WTC11 (cell line): ENCODE measurements at regions not wholly inside any gene's neighbourhood (a gene's known extent, or its start where the extent isn't known, plus 50 kb on each side); places are given as distances from the start of the nearest gene placed in this dataset.

ENCODE experiments used
- CTCF ChIP-seq: fragments of 200-600 bp; IDR thresholded peaks from 2 replicates; pipeline ENCODE4 v1.8.0; 2022; ENCODE audit warnings: antibody characterized with exemption
- E2F4 ChIP-seq: sonication (generic); formaldehyde crosslinking; IDR thresholded peaks from 2 replicates; pipeline ENCODE4 v1.8.1; 2022; ENCODE audit warnings: low read depth, mild to moderate bottlenecking, moderate library complexity, missing genetic modification reagents, borderline replicate concordance
- USF2 ChIP-seq: sonication (generic); formaldehyde crosslinking; IDR thresholded peaks from 2 replicates; pipeline ENCODE4 v1.8.1; 2023; ENCODE audit warnings: mild to moderate bottlenecking, missing genetic modification reagents, moderate library complexity

- TF ChIP-seq CTCF, result no peak
- no peak for TF ChIP-seq E2F4 (CRISPR knock-in tag)
- TF ChIP-seq USF2 (CRISPR knock-in tag), result no peak
Observed at GRCh38 chr1:192730198-192730597, 78.6 kb upstream of the RGS2 start.
